ENCODE measurements at regions not wholly inside any gene's neighbourhood (a gene's known extent, or its start where the extent isn't known, plus 50 kb on each side); places are given as distances from the start of the nearest gene placed in this dataset.

DNA sequence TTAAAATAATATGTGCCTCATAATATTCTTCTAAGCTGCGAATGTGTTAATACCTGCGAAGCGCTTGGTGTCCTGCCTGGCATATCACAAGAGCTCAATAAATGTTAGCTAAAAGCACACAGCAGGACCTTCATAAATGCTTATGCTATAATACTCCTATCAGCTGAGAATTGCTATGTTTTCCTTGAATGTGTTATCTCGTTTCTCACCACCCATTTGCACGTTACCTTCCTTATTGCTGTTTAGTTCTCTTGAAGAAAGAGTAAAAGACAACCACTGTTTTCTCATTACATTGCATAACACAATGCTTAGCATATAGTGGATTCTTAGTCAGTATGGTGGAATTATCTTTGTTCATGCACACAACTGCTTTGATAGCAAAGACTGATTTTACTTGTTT lies 76.6 kb downstream of the EDN1 start:
- no peak for ATAC-seq (replicated peaks)
- Mint-ChIP-seq H3K4me1 (no peaks in the 10 kb centered on the region), H3K36me3 (ENCODE audit: low read depth) (no peaks in the 10 kb centered on the region)

DNA sequence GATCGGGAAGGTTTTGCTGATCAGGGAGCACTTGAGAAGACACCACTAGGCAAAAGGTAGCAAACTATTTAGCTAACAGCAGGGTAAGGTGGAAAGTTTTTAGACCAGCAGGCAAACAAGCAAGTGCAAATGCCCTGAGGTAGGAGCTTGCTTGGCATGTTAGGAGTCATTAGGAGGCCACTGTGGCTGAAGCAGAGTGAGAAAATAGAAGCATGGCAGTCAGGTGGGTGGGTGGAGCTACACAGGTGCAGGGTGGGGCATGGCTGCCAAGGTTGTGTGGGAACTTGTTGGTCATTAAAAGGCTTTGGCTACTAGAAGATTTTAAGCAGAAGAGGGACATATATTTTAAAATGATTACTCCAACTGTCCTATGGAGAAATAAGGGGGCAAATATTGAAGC lies 77.3 kb downstream of the EDN1 start:
- no peak for ATAC-seq (replicated peaks)

More for the DNA sequence above, 76.6 kb downstream of the EDN1 start:
- Mint-ChIP-seq H3K27me3 (peaks cover 14% of the 10 kb centered on the region), H3K27ac (no peak overlapping the region), H3K4me3 (no peak overlapping the region), H3K9me3 (peaks cover 3% of the 10 kb centered on the region)

DNA sequence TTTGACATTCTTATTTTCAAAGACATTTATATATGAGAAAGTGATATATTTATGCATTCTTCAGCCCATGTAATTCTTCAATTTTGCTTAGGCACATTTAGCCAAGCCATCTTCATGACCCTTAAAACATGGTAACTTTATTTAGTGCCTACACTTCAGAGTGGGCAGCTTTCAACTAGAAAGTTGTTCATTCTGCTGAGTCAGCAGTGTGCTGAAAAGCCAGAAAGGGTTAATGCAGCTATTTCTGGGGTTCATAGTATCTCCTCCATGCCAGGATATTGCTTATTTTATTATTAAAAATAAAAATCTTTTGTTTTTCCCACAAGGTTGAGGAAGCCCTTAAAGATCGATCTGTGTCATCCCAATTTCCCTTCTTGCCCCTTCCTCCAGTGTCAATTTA lies 79.2 kb downstream of the EDN1 start:
- H3K27me3 Mint-ChIP-seq = peaks cover 17% of the 10 kb centered on the region
- no peak overlapping the region for H3K27ac Mint-ChIP-seq
- no peak overlapping the region for H3K4me3 Mint-ChIP-seq
- peaks cover 3% of the 10 kb centered on the region for H3K9me3 Mint-ChIP-seq
- ATAC-seq (replicated peaks) = no peak
- H3K36me3 Mint-ChIP-seq (ENCODE audit: low read depth) = no peaks in the 10 kb centered on the region
- no peaks in the 10 kb centered on the region for H3K4me1 Mint-ChIP-seq

More for the DNA sequence above, 77.3 kb downstream of the EDN1 start:
- H3K4me3 Mint-ChIP-seq = no peak overlapping the region
- peaks cover 3% of the 10 kb centered on the region for H3K9me3 Mint-ChIP-seq
- no peaks in the 10 kb centered on the region for H3K4me1 Mint-ChIP-seq
- H3K27ac Mint-ChIP-seq = no peak overlapping the region
- peaks cover 14% of the 10 kb centered on the region for H3K27me3 Mint-ChIP-seq
- no peaks in the 10 kb centered on the region for H3K36me3 Mint-ChIP-seq (ENCODE audit: low read depth)

DNA sequence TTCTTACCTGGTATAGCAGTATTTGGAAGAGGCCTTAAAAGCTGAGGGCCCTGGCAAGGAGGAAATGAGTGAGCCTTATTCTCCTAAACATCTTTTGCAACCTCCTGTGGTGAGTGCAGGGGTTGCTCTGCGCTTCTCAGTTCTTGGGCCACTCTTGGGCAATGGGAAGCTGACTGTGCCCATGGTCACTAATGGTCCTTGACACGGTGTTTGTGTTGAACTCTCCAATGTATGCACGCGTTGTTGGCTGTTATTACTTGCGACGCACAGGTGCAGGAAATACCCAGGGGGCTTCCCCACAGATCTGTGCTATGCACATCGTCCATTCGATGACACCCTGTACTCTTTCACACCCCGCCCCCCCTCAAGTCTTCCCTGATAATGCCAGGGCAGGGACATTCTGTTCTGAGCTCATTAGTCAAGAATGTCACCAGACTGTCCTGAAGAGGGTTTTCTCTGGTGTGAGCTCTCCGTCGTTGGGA lies 79.7 kb downstream of the EDN1 start:
- Mint-ChIP-seq H3K4me3 (no peak overlapping the region), H3K27me3 (peaks cover 17% of the 10 kb centered on the region), H3K27ac (no peak overlapping the region), H3K9me3 (peaks cover 3% of the 10 kb centered on the region), H3K36me3 (ENCODE audit: low read depth) (no peaks in the 10 kb centered on the region), H3K4me1 (no peaks in the 10 kb centered on the region)
- ATAC-seq (replicated peaks) = no peak

DNA sequence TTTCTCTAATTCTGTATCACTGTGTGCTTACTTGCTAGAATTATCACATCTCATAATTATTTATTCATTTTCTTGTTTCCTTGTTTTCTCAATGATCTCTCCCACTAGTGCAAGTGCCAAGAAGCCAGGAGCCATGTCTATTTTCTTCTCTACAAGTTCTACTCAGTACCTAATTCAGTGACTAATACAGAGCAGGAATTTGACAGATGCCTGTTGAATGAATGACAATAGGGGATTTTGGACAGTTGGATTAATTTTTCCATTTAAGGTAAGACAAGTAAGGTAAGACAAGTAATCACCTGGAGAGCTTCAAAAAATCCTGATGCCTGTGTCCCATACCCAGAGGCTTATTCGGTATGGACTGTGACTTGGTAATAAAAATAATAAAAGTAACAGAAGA lies 81.0 kb downstream of the EDN1 start:
- no peak for ATAC-seq (replicated peaks)
- Mint-ChIP-seq H3K36me3 (ENCODE audit: low read depth) (no peaks in the 10 kb centered on the region), H3K27ac (no peak overlapping the region), H3K9me3 (peaks cover 3% of the 10 kb centered on the region), H3K4me3 (no peak overlapping the region), H3K27me3 (peaks cover 20% of the 10 kb centered on the region), H3K4me1 (no peaks in the 10 kb centered on the region)

DNA sequence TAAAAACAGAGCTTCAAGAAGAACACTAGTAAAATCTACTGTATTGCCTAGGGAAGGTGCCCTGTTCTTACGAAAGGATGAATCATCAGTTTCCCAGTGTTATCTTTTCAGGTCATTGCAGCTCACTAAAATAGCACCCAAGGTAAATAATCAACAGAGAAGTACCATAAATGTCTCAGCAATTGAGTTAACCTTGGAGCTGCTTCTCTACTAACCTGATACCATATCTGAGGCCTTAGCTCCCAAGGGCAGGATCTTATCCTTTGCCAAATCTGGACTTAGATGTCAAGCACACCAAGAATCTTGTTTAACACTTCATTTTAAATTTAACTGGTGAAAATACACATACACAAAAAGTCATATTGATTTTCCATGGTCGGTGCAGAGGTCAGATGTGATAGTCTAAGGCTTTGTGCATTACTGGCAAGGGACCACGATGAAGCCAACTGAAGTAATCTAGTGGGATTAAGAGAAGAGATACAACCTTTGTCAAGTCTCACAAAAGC lies 81.5 kb downstream of the EDN1 start:
- Mint-ChIP-seq H3K9me3 (peaks cover 3% of the 10 kb centered on the region), H3K27me3 (peaks cover 24% of the 10 kb centered on the region), H3K36me3 (ENCODE audit: low read depth) (no peaks in the 10 kb centered on the region), H3K4me1 (no peaks in the 10 kb centered on the region), H3K4me3 (no peak overlapping the region), H3K27ac (no peak overlapping the region)
- ATAC-seq (replicated peaks) = no peak

DNA sequence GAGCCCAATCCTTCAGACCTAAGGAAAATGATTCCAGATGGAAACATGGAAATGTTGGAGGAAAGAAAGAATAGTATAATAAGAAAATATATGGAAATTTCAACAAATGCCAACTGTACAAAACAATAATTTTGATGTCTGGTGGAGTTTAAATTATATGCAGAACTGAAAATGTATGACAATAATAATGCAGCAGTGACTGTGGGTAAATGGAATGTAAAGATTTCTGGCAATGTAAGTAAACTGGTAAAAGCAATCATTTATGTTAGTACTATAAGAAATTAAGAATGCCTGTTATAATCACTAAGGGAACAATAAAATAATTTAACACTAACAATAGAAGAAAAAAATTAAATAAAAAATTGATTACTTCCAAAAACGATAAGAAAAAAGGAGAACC lies 89.0 kb downstream of the EDN1 start:
- ATAC-seq (replicated peaks) = no peak
- peaks cover 27% of the 10 kb centered on the region for H3K27me3 Mint-ChIP-seq
- no peak overlapping the region for H3K4me3 Mint-ChIP-seq
- no peaks in the 10 kb centered on the region for H3K36me3 Mint-ChIP-seq (ENCODE audit: low read depth)
- H3K27ac Mint-ChIP-seq = no peak overlapping the region
- H3K4me1 Mint-ChIP-seq = no peaks in the 10 kb centered on the region
- H3K9me3 Mint-ChIP-seq = no peaks in the 10 kb centered on the region

DNA sequence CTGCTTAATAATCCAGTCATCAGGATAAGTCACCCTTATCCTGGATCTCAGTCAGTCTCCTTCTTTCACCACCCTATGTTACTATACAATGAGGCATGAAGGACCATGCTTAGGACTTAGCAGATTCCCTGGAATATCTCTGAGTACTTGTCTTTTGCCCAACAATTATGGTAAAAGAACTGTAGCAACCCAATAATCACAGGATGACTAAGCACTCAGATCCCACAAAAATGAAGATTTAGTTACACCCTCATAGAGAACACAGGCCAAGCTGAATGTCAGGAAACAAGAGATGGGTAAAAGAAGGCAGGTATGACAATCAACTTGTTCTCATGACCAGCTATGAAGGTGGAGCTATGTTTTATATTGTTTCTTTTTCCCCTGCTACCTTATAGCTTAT lies 91.4 kb downstream of the EDN1 start:
- H3K27ac Mint-ChIP-seq = no peak overlapping the region
- peaks cover 20% of the 10 kb centered on the region for H3K27me3 Mint-ChIP-seq
- no peaks in the 10 kb centered on the region for H3K4me1 Mint-ChIP-seq
- no peak overlapping the region for H3K4me3 Mint-ChIP-seq
- ATAC-seq (replicated peaks) = no peak
- H3K36me3 Mint-ChIP-seq (ENCODE audit: low read depth) = no peaks in the 10 kb centered on the region
- H3K9me3 Mint-ChIP-seq = no peaks in the 10 kb centered on the region

DNA sequence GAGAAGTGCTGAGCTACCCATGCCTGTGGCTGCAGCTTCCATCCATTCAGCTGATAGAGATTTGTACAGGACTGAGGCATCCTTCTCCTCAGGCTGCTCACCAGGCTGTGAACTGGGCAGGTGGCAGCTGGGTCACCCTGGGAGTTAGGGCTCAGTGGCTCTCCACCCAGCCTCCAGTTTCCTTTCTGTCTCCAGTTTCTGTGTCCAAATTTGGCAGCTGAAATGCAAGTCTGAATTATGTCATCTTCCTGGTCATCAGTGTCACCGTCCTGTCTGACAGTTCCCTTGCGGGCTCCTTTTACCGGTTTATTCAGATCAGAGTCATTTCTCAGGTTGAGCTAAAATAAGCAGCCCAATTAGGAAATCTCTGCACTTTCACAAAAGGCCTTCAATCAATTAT lies 93.3 kb downstream of the EDN1 start:
- ATAC-seq (replicated peaks) = no peak
- no peaks in the 10 kb centered on the region for H3K36me3 Mint-ChIP-seq (ENCODE audit: low read depth)
- H3K4me1 Mint-ChIP-seq = no peaks in the 10 kb centered on the region
- H3K4me3 Mint-ChIP-seq = no peak overlapping the region
- H3K27me3 Mint-ChIP-seq = peaks cover 21% of the 10 kb centered on the region
- no peaks in the 10 kb centered on the region for H3K9me3 Mint-ChIP-seq
- no peak overlapping the region for H3K27ac Mint-ChIP-seq

DNA sequence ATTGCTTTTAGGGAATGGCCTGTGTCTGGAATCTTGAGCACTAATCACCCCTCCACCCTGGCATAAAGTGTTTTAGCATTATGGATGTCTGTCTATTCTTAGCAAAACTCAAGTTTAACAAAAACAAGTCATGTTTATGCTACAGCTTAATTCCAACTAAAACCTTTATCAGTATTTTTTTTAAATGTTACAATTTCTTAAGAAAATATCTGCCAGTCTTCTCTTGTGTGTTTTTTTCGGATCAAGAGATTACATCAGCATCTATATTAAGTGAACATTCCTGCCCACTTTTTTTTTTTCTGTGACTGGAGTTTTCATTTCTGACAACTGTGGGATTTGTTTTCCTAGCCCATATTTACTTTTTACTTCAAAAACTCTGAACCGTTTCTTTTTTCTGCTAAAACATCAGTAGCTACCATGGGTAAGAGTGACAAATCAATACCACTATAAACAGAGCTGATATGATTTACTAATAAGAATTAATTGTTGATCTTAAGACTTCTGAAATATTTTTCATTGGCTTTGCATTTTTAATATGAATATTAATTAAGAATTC lies 94.3 kb downstream of the EDN1 start:
- no peak overlapping the region for H3K4me3 Mint-ChIP-seq
- H3K9me3 Mint-ChIP-seq = no peaks in the 10 kb centered on the region
- H3K4me1 Mint-ChIP-seq = no peaks in the 10 kb centered on the region
- H3K27ac Mint-ChIP-seq = no peak overlapping the region
- ATAC-seq (replicated peaks) = no peak
- no peaks in the 10 kb centered on the region for H3K36me3 Mint-ChIP-seq (ENCODE audit: low read depth)
- H3K27me3 Mint-ChIP-seq = peaks cover 21% of the 10 kb centered on the region

DNA sequence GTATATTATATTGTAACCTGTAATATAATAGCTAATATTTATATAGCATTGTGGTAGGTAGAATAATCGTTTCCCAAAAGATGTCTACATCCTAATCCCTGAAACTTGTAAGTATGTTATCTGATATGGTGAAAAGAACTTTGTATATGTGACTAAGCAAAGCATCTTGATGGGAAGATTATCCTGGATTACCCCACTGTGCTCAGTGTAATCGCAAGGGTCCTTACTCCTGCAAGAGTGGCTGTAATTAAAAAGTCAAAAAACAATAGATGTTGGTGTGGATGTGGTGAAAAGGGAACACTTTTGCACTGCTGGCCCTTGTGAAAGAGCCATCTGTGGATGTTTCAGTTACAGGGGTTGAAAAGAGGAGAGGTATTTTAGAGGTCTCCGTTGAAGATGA lies 95.2 kb downstream of the EDN1 start:
- peaks cover 25% of the 10 kb centered on the region for H3K27me3 Mint-ChIP-seq
- no peak for ATAC-seq (replicated peaks)
- no peaks in the 10 kb centered on the region for H3K4me1 Mint-ChIP-seq
- no peak overlapping the region for H3K27ac Mint-ChIP-seq
- no peak overlapping the region for H3K4me3 Mint-ChIP-seq
- H3K36me3 Mint-ChIP-seq (ENCODE audit: low read depth) = no peaks in the 10 kb centered on the region
- H3K9me3 Mint-ChIP-seq = no peaks in the 10 kb centered on the region

DNA sequence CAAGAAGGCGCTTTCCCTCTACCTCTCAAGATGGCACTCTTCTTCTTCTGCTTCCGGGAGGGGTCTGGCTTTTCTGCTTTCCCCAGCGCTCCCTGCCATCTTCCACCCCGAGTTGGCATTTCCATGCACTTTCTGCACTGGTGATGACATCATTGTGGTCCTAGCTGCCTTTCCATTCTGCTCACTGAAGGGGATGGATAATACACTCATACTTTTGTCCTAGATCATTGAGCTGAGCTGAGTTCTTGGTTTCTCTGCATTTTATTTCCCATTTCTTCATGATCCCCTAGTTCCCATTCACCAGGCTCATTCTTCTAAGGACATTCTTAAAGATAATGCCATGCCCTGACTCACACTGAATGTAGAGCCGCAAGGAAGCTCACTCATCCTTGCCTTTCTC lies 96.7 kb downstream of the EDN1 start:
- Mint-ChIP-seq H3K27me3 (peaks cover 27% of the 10 kb centered on the region), H3K36me3 (ENCODE audit: low read depth) (no peaks in the 10 kb centered on the region), H3K9me3 (no peaks in the 10 kb centered on the region), H3K4me1 (no peaks in the 10 kb centered on the region), H3K4me3 (no peak overlapping the region), H3K27ac (no peak overlapping the region)
- no peak for ATAC-seq (replicated peaks)

DNA sequence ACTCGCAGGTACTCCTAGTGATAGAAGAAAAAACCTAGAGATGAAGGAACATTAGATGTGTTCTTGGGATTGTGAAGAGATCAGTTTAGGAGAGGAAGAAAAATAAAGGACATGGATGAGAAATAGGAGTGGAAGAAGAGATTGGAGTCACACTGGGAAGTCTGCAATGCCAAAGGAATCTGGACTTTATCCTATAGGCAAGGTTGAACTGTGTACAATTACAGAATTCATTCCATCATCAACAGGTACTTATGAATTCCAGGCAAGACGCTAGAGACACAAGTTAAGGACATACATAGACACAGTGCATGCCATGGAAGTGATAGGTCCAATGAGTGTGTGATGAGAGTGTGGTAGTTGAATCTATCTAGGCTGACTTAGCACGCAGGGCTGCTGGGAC lies 101.3 kb downstream of the EDN1 start:
- peaks cover 35% of the 10 kb centered on the region for H3K27me3 Mint-ChIP-seq
- no peak overlapping the region for H3K4me3 Mint-ChIP-seq
- no peaks in the 10 kb centered on the region for H3K36me3 Mint-ChIP-seq (ENCODE audit: low read depth)
- no peak overlapping the region for H3K27ac Mint-ChIP-seq
- ATAC-seq (replicated peaks) = no peak
- H3K4me1 Mint-ChIP-seq = no peaks in the 10 kb centered on the region
- no peaks in the 10 kb centered on the region for H3K9me3 Mint-ChIP-seq

DNA sequence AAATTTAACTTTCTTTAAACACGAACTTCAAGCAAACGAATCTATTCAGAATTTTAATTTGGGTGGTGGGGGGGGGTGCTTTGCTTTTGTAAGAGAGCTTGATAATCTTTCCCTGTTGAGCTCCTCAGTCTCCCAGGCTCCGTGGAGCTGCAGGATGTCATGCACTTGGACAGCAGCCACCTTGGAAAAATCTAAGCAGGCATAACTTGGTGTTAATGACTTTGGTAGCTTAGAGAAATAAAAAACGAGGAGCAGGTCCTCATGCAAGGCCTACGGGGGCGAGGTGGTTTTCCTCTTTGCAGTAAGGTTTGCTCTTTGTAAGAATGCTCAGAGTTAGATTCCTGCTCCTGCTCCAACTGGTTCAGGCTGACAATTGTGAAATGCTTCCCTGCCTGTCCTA lies 102.3 kb downstream of the EDN1 start:
- Mint-ChIP-seq H3K27ac (no peak overlapping the region), H3K4me3 (no peak overlapping the region), H3K4me1 (no peaks in the 10 kb centered on the region)

DNA sequence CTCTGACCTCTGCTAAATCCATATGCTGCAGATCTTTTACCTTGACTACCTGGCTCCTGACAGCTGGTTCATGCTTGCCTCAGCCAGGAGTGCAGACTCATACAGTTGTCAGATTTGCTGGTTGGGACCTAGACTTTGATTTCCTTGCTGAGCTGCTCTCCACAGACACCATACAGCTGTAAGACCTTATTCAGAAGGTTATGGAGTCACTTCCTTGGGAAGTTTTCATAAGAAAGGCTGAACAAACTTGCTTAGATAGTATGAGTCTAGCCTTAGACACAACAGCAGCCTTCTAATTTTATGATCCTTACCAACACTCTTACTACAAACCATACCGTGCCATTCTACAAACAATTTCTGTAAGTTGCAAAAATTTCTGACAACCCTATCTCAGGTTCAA lies 102.9 kb downstream of the EDN1 start:
- Mint-ChIP-seq H3K4me3 (no peak overlapping the region), H3K4me1 (no peaks in the 10 kb centered on the region), H3K9me3 (no peaks in the 10 kb centered on the region), H3K27ac (no peak overlapping the region), H3K36me3 (ENCODE audit: low read depth) (no peaks in the 10 kb centered on the region), H3K27me3 (peaks cover 31% of the 10 kb centered on the region)
- no peak for ATAC-seq (replicated peaks)

More for the DNA sequence above, 102.3 kb downstream of the EDN1 start:
- ATAC-seq (replicated peaks) = no peak
- Mint-ChIP-seq H3K27me3 (peaks cover 32% of the 10 kb centered on the region), H3K36me3 (ENCODE audit: low read depth) (no peaks in the 10 kb centered on the region), H3K9me3 (no peaks in the 10 kb centered on the region)

DNA sequence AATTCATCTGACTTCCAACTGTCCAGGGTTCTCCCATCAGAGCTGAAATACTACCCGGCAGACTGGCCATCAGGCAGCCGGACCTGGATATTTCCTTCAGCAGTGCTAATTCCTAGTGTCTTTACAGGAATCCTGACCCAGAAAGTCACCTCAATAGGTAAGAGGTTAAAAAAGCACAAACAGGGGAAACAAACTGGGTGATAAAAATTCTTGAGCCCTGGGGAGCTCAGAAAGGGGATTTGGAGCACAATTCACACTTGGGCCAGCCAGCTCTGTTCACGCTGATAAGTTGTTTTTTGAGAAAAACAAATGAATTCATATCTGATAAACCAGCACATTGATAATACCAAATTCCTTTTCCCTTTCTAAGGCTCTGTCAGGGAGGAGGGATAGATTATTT lies 104.0 kb downstream of the EDN1 start:
- H3K27me3 Mint-ChIP-seq = peaks cover 30% of the 10 kb centered on the region
- no peaks in the 10 kb centered on the region for H3K9me3 Mint-ChIP-seq
- H3K27ac Mint-ChIP-seq = no peak overlapping the region
- H3K36me3 Mint-ChIP-seq (ENCODE audit: low read depth) = no peaks in the 10 kb centered on the region
- H3K4me3 Mint-ChIP-seq = no peak overlapping the region
- H3K4me1 Mint-ChIP-seq = no peaks in the 10 kb centered on the region
- no peak for ATAC-seq (replicated peaks)

All from activated T-helper 17 cell treated with anti-CD3 and anti-CD28 coated beads, Interleukin-2, amount 50 U/mL, for 72 hours (primary cell).